HG02798 (cell line): ENCODE measurements at regions not wholly inside any gene's neighbourhood (a gene's known extent, or its start where the extent isn't known, plus 50 kb on each side); places are given as distances from the start of the nearest gene placed in this dataset.
"Not testable (repeated sequence)": the region's sequence is repeated elsewhere in the genome, so short reads cannot be mapped to it uniquely, and the experiment has no call there.

Experiments
- ATAC-seq: cut with Tn5 transposase; IDR thresholded peaks from one replicate; pipeline ENCODE4 v1.9.1; 2021; ENCODE audit warnings: mild to moderate bottlenecking; ENCODE audit not compliant: unreplicated experiment, poor library complexity

GRCh38 chr1:173341307-173341706, 134.2 kb upstream of the TNFSF4 start:
- no peak for ATAC-seq

GRCh38 chr1:173341971-173342370, 134.8 kb upstream of the TNFSF4 start:
- no peak for ATAC-seq

GRCh38 chr1:173342736-173343135, 134.4 kb upstream of the PRDX6 start:
- ATAC-seq: no peak

GRCh38 chr1:173344034-173344743, 132.9 kb upstream of the PRDX6 start:
- ATAC-seq: no peak

- no peak for ATAC-seq
Measured at GRCh38 chr1:173347282-173347818, 129.8 kb upstream of the PRDX6 start.

GRCh38 chr1:173352635-173353034, 124.5 kb upstream of the PRDX6 start:
- not testable (repeated sequence) for ATAC-seq

- no peak for ATAC-seq
Measured at GRCh38 chr1:173353350-173353749, 123.8 kb upstream of the PRDX6 start.

GRCh38 chr1:173354937-173355280, 122.2 kb upstream of the PRDX6 start:
- peak; percentile 2 for ATAC-seq

- ATAC-seq: peak; percentile 69
Measured at GRCh38 chr1:173355281-173356031, 121.7 kb upstream of the PRDX6 start.

- ATAC-seq: no peak
Measured at GRCh38 chr1:173356191-173356762, 120.9 kb upstream of the PRDX6 start.

GRCh38 chr1:173360487-173361063, 116.6 kb upstream of the PRDX6 start:
- ATAC-seq: no peak

- ATAC-seq: no peak
Measured at GRCh38 chr1:173362543-173362942, 114.6 kb upstream of the PRDX6 start.

GRCh38 chr1:173364827-173365226, 112.3 kb upstream of the PRDX6 start:
- no peak for ATAC-seq

GRCh38 chr1:173365341-173365740, 111.8 kb upstream of the PRDX6 start:
- ATAC-seq: no peak

- ATAC-seq: no peak
Measured at GRCh38 chr1:173367136-173367535, 110.0 kb upstream of the PRDX6 start.

GRCh38 chr1:173370586-173370985, 106.5 kb upstream of the PRDX6 start:
- not testable (repeated sequence) for ATAC-seq

GRCh38 chr1:173376065-173376464, 101.1 kb upstream of the PRDX6 start:
- ATAC-seq: not testable (repeated sequence)

- ATAC-seq: no peak
Measured at GRCh38 chr1:173377266-173377665, 99.9 kb upstream of the PRDX6 start.

- ATAC-seq: no peak
Measured at GRCh38 chr1:173383351-173383750, 93.8 kb upstream of the PRDX6 start.

GRCh38 chr1:173388352-173388751, 88.8 kb upstream of the PRDX6 start:
- ATAC-seq: no peak
